NCI-H1092 treated with DMSO at 0.1 percent for 48 hours (cell line): ENCODE measurements at regions not wholly inside any gene's neighbourhood (a gene's known extent, or its start where the extent isn't known, plus 50 kb on each side); places are given as distances from the start of the nearest gene placed in this dataset.
"Not testable (repeated sequence)": the region's sequence is repeated elsewhere in the genome, so short reads cannot be mapped to it uniquely, and the experiment has no call there.

ENCODE experiments used
- DNase-seq: peaks from one replicate; lab custom pipeline; 2025; lab: John Stamatoyannopoulos, UW

- DNase-seq: not testable (repeated sequence)
These were observed 197.1 kb upstream of the TBL1XR1 start for GRCh38 chr3:177394231-177395024.

GRCh38 chr3:177396733-177397132 is 199.5 kb upstream of the TBL1XR1 start:
- DNase-seq: no peak

- DNase-seq: no peak
These were observed 204.1 kb upstream of the TBL1XR1 start for GRCh38 chr3:177401375-177401774.

GRCh38 chr3:177402533-177402932 is 205.3 kb upstream of the TBL1XR1 start:
- DNase-seq: no peak

GRCh38 chr3:177405191-177405672 is 207.9 kb upstream of the TBL1XR1 start:
- DNase-seq: peak; percentile 93

GRCh38 chr3:177410730-177411129 is 213.4 kb upstream of the TBL1XR1 start:
- DNase-seq: peak; percentile 99

- no peak for DNase-seq
These were observed 213.9 kb upstream of the TBL1XR1 start for GRCh38 chr3:177411201-177411600.

GRCh38 chr3:177412677-177413170 is 215.4 kb upstream of the TBL1XR1 start:
- not testable (repeated sequence) for DNase-seq

GRCh38 chr3:177414093-177414492 is 216.8 kb upstream of the TBL1XR1 start:
- DNase-seq: no peak

GRCh38 chr3:177418787-177419186 is 221.5 kb upstream of the TBL1XR1 start:
- DNase-seq: no peak

- DNase-seq: no peak
These were observed 222.8 kb upstream of the TBL1XR1 start for GRCh38 chr3:177419904-177420601.

GRCh38 chr3:177420651-177421480 is 223.6 kb upstream of the TBL1XR1 start:
- DNase-seq: no peak

GRCh38 chr3:177421481-177421785 is 224.2 kb upstream of the TBL1XR1 start:
- no peak for DNase-seq

- DNase-seq: no peak
These were observed 227.2 kb upstream of the TBL1XR1 start for GRCh38 chr3:177424521-177424920.

GRCh38 chr3:177425042-177425441 is 227.8 kb upstream of the TBL1XR1 start:
- DNase-seq: no peak

GRCh38 chr3:177426106-177426877 is 229.0 kb upstream of the TBL1XR1 start:
- DNase-seq: no peak

- no peak for DNase-seq
These were observed 229.7 kb upstream of the TBL1XR1 start for GRCh38 chr3:177426878-177427495.

GRCh38 chr3:177427540-177427939 is 230.3 kb upstream of the TBL1XR1 start:
- no peak for DNase-seq

- DNase-seq: no peak
These were observed 231.8 kb upstream of the TBL1XR1 start for GRCh38 chr3:177429079-177429478.

GRCh38 chr3:177429771-177430170 is 232.5 kb upstream of the TBL1XR1 start:
- no peak for DNase-seq

GRCh38 chr3:177430653-177431052 is 233.4 kb upstream of the TBL1XR1 start:
- no peak for DNase-seq
